Fibroblast of pulmonary artery (primary cell): ENCODE measurements at regions not wholly inside any gene's neighbourhood (a gene's known extent, or its start where the extent isn't known, plus 50 kb on each side); places are given as distances from the start of the nearest gene placed in this dataset.

ENCODE experiments used
- DNase-seq: peaks from one replicate; pipeline ENCODE4 v3.0.0-alpha.2; 2010; ENCODE audit warnings: low read depth
- H3K4me3 ChIP-seq: replicated peaks from 2 replicates; pipeline ENCODE4 v1.5.1; 2011; ENCODE audit warnings: low read depth, mild to moderate bottlenecking, control low read depth, low read length, moderate library complexity
- CTCF ChIP-seq: IDR thresholded peaks from 2 replicates; pipeline ENCODE4 v1.5.1; 2011; ENCODE audit warnings: mild to moderate bottlenecking, control low read depth, low read length, inconsistent platforms; ENCODE audit errors: missing control alignments

- no peak for DNase-seq
- H3K4me3 ChIP-seq: no peak overlapping the region
- no peak for TF ChIP-seq CTCF
Observed at GRCh38 chr2:81747481-81748070, 1443.0 kb upstream of the LRRTM1 start.

DNA sequence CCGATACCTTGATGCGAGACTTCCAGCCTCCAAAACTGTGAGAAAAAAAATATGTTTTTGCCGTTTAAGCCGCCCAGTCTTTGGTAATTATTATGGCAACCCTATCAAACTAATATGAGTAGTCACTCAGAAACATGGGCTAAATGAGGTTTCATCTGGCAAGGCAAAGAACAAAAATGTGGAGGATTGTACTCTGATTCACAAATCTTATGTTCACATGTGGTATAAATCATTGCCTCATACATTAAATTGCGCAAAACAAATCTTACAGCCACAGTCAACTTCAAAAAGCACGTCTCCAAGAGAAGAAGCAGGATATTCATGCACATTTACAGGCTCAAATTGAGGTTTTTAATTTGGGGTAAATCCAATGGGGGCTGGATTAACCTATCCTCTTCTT is 1435.4 kb upstream of the LRRTM1 start:
- no peak overlapping the region for H3K4me3 ChIP-seq
- no peak for TF ChIP-seq CTCF
- DNase-seq: no peak

- no peak for TF ChIP-seq CTCF
- DNase-seq: no peak
Observed at GRCh38 chr2:81734981-81735380, 1430.4 kb upstream of the LRRTM1 start.

GRCh38 chr2:81714817-81715216 is 1410.3 kb upstream of the LRRTM1 start:
- peak; percentile 2 for DNase-seq
- TF ChIP-seq CTCF: no peak

More at GRCh38 chr2:81734981-81735380, 1430.4 kb upstream of the LRRTM1 start:
- no peak overlapping the region for H3K4me3 ChIP-seq

GRCh38 chr2:81706856-81707255 is 1402.3 kb upstream of the LRRTM1 start:
- no peak for DNase-seq
- TF ChIP-seq CTCF: no peak
- H3K4me3 ChIP-seq: no peak overlapping the region

More at GRCh38 chr2:81714817-81715216, 1410.3 kb upstream of the LRRTM1 start:
- no peak overlapping the region for H3K4me3 ChIP-seq

- no peak for DNase-seq
- no peak overlapping the region for H3K4me3 ChIP-seq
- no peak for TF ChIP-seq CTCF
Observed at GRCh38 chr2:81703831-81704230, 1399.3 kb upstream of the LRRTM1 start.

- no peak for TF ChIP-seq CTCF
- no peak for DNase-seq
- no peak overlapping the region for H3K4me3 ChIP-seq
Observed at GRCh38 chr2:81692566-81692965, 1388.0 kb upstream of the LRRTM1 start.
